Activated naive CD4-positive, alpha-beta T cell treated with anti-CD3 and anti-CD28 coated beads, Interleukin-2, amount 50 U/mL, for 24 hours (primary cell): ENCODE measurements at regions not wholly inside any gene's neighbourhood (a gene's known extent, or its start where the extent isn't known, plus 50 kb on each side); places are given as distances from the start of the nearest gene placed in this dataset.

Experiments used
- H3K27ac Mint-ChIP-seq: one replicate; pipeline ENCODE4 v1.8.0; 2021; ENCODE audit warnings: mild to moderate bottlenecking, mixed read lengths
- H3K27me3 Mint-ChIP-seq: one replicate; pipeline ENCODE4 v1.8.0; 2021; ENCODE audit warnings: mixed read lengths
- H3K36me3 Mint-ChIP-seq: one replicate; pipeline ENCODE4 v1.8.0; 2021; ENCODE audit warnings: mixed read lengths
- H3K4me1 Mint-ChIP-seq: one replicate; pipeline ENCODE4 v1.8.0; 2021; ENCODE audit warnings: mixed read lengths
- H3K4me3 Mint-ChIP-seq: one replicate; pipeline ENCODE4 v1.8.0; 2021; ENCODE audit warnings: mild to moderate bottlenecking, mixed read lengths
- H3K9me3 Mint-ChIP-seq: one replicate; pipeline ENCODE4 v1.8.0; 2021; ENCODE audit warnings: mixed read lengths

- Mint-ChIP-seq H3K27me3 (no peaks in the 10 kb centered on the region), H3K4me1 (no peaks in the 10 kb centered on the region), H3K4me3 (no peak overlapping the region), H3K27ac (no peak overlapping the region), H3K9me3 (peaks cover 10% of the 10 kb centered on the region), H3K36me3 (no peaks in the 10 kb centered on the region)
These were observed 480.0 kb downstream of the NR2F1-AS1 start for GRCh38 chr5:93100976-93101375.

GRCh38 chr5:93100428-93100827 is 480.6 kb downstream of the NR2F1-AS1 start:
- no peaks in the 10 kb centered on the region for H3K4me1 Mint-ChIP-seq
- H3K4me3 Mint-ChIP-seq: no peak overlapping the region
- no peaks in the 10 kb centered on the region for H3K27me3 Mint-ChIP-seq
- peaks cover 10% of the 10 kb centered on the region for H3K9me3 Mint-ChIP-seq
- H3K36me3 Mint-ChIP-seq: no peaks in the 10 kb centered on the region
- H3K27ac Mint-ChIP-seq: no peak overlapping the region

- H3K4me1 Mint-ChIP-seq: no peaks in the 10 kb centered on the region
- peaks cover 10% of the 10 kb centered on the region for H3K9me3 Mint-ChIP-seq
- no peak overlapping the region for H3K27ac Mint-ChIP-seq
- H3K36me3 Mint-ChIP-seq: no peaks in the 10 kb centered on the region
- no peaks in the 10 kb centered on the region for H3K27me3 Mint-ChIP-seq
- H3K4me3 Mint-ChIP-seq: no peak overlapping the region
These were observed 481.1 kb downstream of the NR2F1-AS1 start for GRCh38 chr5:93099902-93100347.

GRCh38 chr5:93096561-93096960 is 484.5 kb downstream of the NR2F1-AS1 start:
- H3K4me3 Mint-ChIP-seq: no peak overlapping the region
- peaks cover 14% of the 10 kb centered on the region for H3K9me3 Mint-ChIP-seq
- no peaks in the 10 kb centered on the region for H3K36me3 Mint-ChIP-seq
- H3K27ac Mint-ChIP-seq: no peak overlapping the region
- no peaks in the 10 kb centered on the region for H3K27me3 Mint-ChIP-seq
- H3K4me1 Mint-ChIP-seq: no peaks in the 10 kb centered on the region

- Mint-ChIP-seq H3K4me1 (no peaks in the 10 kb centered on the region), H3K9me3 (peaks cover 8% of the 10 kb centered on the region), H3K27me3 (no peaks in the 10 kb centered on the region), H3K4me3 (no peak overlapping the region), H3K27ac (no peak overlapping the region), H3K36me3 (no peaks in the 10 kb centered on the region)
These were observed 488.5 kb downstream of the NR2F1-AS1 start for GRCh38 chr5:93092349-93093105.

- H3K27me3 Mint-ChIP-seq: no peaks in the 10 kb centered on the region
- H3K4me3 Mint-ChIP-seq: no peak overlapping the region
- H3K9me3 Mint-ChIP-seq: peaks cover 8% of the 10 kb centered on the region
- no peak overlapping the region for H3K27ac Mint-ChIP-seq
- H3K36me3 Mint-ChIP-seq: no peaks in the 10 kb centered on the region
- H3K4me1 Mint-ChIP-seq: no peaks in the 10 kb centered on the region
These were observed 490.3 kb downstream of the NR2F1-AS1 start for GRCh38 chr5:93090698-93091097.

- peaks cover 8% of the 10 kb centered on the region for H3K9me3 Mint-ChIP-seq
- no peak overlapping the region for H3K27ac Mint-ChIP-seq
- H3K36me3 Mint-ChIP-seq: no peaks in the 10 kb centered on the region
- peaks cover under 1% of the 10 kb centered on the region for H3K27me3 Mint-ChIP-seq
- no peak overlapping the region for H3K4me3 Mint-ChIP-seq
- H3K4me1 Mint-ChIP-seq: no peaks in the 10 kb centered on the region
These were observed 492.2 kb downstream of the NR2F1-AS1 start for GRCh38 chr5:93088592-93089389.

- Mint-ChIP-seq H3K4me1 (no peaks in the 10 kb centered on the region), H3K27me3 (peaks cover 2% of the 10 kb centered on the region), H3K36me3 (no peaks in the 10 kb centered on the region), H3K27ac (no peak overlapping the region), H3K9me3 (no peaks in the 10 kb centered on the region), H3K4me3 (no peak overlapping the region)
These were observed 493.7 kb downstream of the NR2F1-AS1 start for GRCh38 chr5:93087326-93087725.

GRCh38 chr5:93082981-93083380 is 498.0 kb downstream of the NR2F1-AS1 start:
- H3K36me3 Mint-ChIP-seq: no peaks in the 10 kb centered on the region
- no peak overlapping the region for H3K4me3 Mint-ChIP-seq
- H3K27ac Mint-ChIP-seq: no peak overlapping the region
- peaks cover 2% of the 10 kb centered on the region for H3K27me3 Mint-ChIP-seq
- no peaks in the 10 kb centered on the region for H3K4me1 Mint-ChIP-seq
- H3K9me3 Mint-ChIP-seq: peaks cover 4% of the 10 kb centered on the region

- peaks cover 2% of the 10 kb centered on the region for H3K27me3 Mint-ChIP-seq
- no peak overlapping the region for H3K27ac Mint-ChIP-seq
- H3K4me3 Mint-ChIP-seq: no peak overlapping the region
- H3K4me1 Mint-ChIP-seq: no peaks in the 10 kb centered on the region
- no peaks in the 10 kb centered on the region for H3K36me3 Mint-ChIP-seq
- H3K9me3 Mint-ChIP-seq: peaks cover 4% of the 10 kb centered on the region
These were observed 502.0 kb downstream of the NR2F1-AS1 start for GRCh38 chr5:93079046-93079445.

GRCh38 chr5:93078082-93079038 is 502.7 kb downstream of the NR2F1-AS1 start:
- Mint-ChIP-seq H3K27me3 (no peaks in the 10 kb centered on the region), H3K9me3 (peaks cover 4% of the 10 kb centered on the region), H3K27ac (no peak overlapping the region)

GRCh38 chr5:93076566-93076965 is 504.5 kb downstream of the NR2F1-AS1 start:
- no peak overlapping the region for H3K27ac Mint-ChIP-seq
- peaks cover 4% of the 10 kb centered on the region for H3K9me3 Mint-ChIP-seq
- H3K4me3 Mint-ChIP-seq: no peak overlapping the region
- no peaks in the 10 kb centered on the region for H3K4me1 Mint-ChIP-seq
- H3K27me3 Mint-ChIP-seq: no peaks in the 10 kb centered on the region
- no peaks in the 10 kb centered on the region for H3K36me3 Mint-ChIP-seq

More at GRCh38 chr5:93078082-93079038, 502.7 kb downstream of the NR2F1-AS1 start:
- Mint-ChIP-seq H3K36me3 (no peaks in the 10 kb centered on the region), H3K4me1 (no peaks in the 10 kb centered on the region), H3K4me3 (no peak overlapping the region)

GRCh38 chr5:93076096-93076495 is 504.9 kb downstream of the NR2F1-AS1 start:
- Mint-ChIP-seq H3K4me1 (no peaks in the 10 kb centered on the region), H3K4me3 (no peak overlapping the region), H3K27me3 (no peaks in the 10 kb centered on the region), H3K36me3 (no peaks in the 10 kb centered on the region), H3K9me3 (no peaks in the 10 kb centered on the region), H3K27ac (no peak overlapping the region)

GRCh38 chr5:93073547-93073946 is 507.5 kb downstream of the NR2F1-AS1 start:
- no peaks in the 10 kb centered on the region for H3K9me3 Mint-ChIP-seq
- no peak overlapping the region for H3K4me3 Mint-ChIP-seq
- no peaks in the 10 kb centered on the region for H3K27me3 Mint-ChIP-seq
- H3K4me1 Mint-ChIP-seq: no peaks in the 10 kb centered on the region
- H3K27ac Mint-ChIP-seq: no peak overlapping the region
- H3K36me3 Mint-ChIP-seq: no peaks in the 10 kb centered on the region

GRCh38 chr5:93072831-93073459 is 508.1 kb downstream of the NR2F1-AS1 start:
- Mint-ChIP-seq H3K27ac (no peak overlapping the region), H3K4me1 (no peaks in the 10 kb centered on the region), H3K36me3 (no peaks in the 10 kb centered on the region), H3K9me3 (no peaks in the 10 kb centered on the region), H3K27me3 (no peaks in the 10 kb centered on the region), H3K4me3 (no peak overlapping the region)
